Activated CD4-positive, alpha-beta T cell treated with anti-CD3 and anti-CD28 coated beads for 36 hours (primary cell): ENCODE measurements at regions not wholly inside any gene's neighbourhood (a gene's known extent, or its start where the extent isn't known, plus 50 kb on each side); places are given as distances from the start of the nearest gene placed in this dataset.

Experiments used
- ATAC-seq: fragments of 200-7000 bp; cut with Tn5 transposase; one replicate; pipeline ENCODE4 v1.10.0; 2021; ENCODE audit warnings: mild to moderate bottlenecking, moderate library complexity
- CTCF ChIA-PET: fragments of 350-600 bp; sonication (Branson Sonifier 250); formaldehyde crosslinking; loops from one replicate; lab custom pipeline; 2021; ENCODE audit warnings: antibody characterized with exemption; lab: Charles Lee
- POLR2A ChIA-PET: fragments of 350-600 bp; sonication (Branson Sonifier 250); formaldehyde crosslinking; loops from one replicate; lab custom pipeline; 2021; ENCODE audit warnings: antibody characterized with exemption, inconsistent platforms; lab: Charles Lee
- DNase-seq: peaks from one replicate; pipeline ENCODE4 v3.0.0-alpha.2; 2020
- H3K27ac Mint-ChIP-seq: one replicate; pipeline ENCODE4 v1.8.0; 2021; ENCODE audit warnings: mixed read lengths
- H3K27me3 Mint-ChIP-seq: one replicate; pipeline ENCODE4 v1.8.0; 2021; ENCODE audit warnings: mixed read lengths
- H3K36me3 Mint-ChIP-seq: one replicate; pipeline ENCODE4 v1.8.0; 2021; ENCODE audit warnings: low read depth, mixed read lengths
- H3K4me1 Mint-ChIP-seq: one replicate; pipeline ENCODE4 v1.8.0; 2021; ENCODE audit warnings: mixed read lengths
- H3K4me3 Mint-ChIP-seq: one replicate; pipeline ENCODE4 v1.8.0; 2021; ENCODE audit warnings: mild to moderate bottlenecking, moderate library complexity, mixed read lengths
- H3K9me3 Mint-ChIP-seq: one replicate; pipeline ENCODE4 v1.8.0; 2021; ENCODE audit warnings: low read depth, mixed read lengths
- intact Hi-C, 2 experiments: fragments of 100-400 bp; cut with DNase I in 1 of 2; cut with micrococcal nuclease in 1 of 2; formaldehyde crosslinking; loops; one replicate each; pipeline versions ENCODE4 v1.14.2 to v1.15.1; 2022 to 2024; cut with DNase I, micrococcal nuclease

- ChIA-PET CTCF (no interaction called here), POLR2A (no interaction called here)
- Mint-ChIP-seq H3K27me3 (no peaks in the 10 kb centered on the region), H3K4me3 (no peak overlapping the region), H3K9me3 (peaks cover 20% of the 10 kb centered on the region), H3K36me3 (no peaks in the 10 kb centered on the region), H3K4me1 (no peaks in the 10 kb centered on the region), H3K27ac (no peak overlapping the region)
- ATAC-seq (no peak), DNase-seq (no peak)
- intact Hi-C loops = no loop called here
These were observed 561.6 kb downstream of the RERGL start for GRCh38 chr12:17528394-17528793.

- intact Hi-C loops = no loop called here
- POLR2A ChIA-PET = no interaction called here
- no peak overlapping the region for H3K4me3 Mint-ChIP-seq
These were observed 563.0 kb downstream of the RERGL start for GRCh38 chr12:17527021-17527420.

GRCh38 chr12:17511369-17511768 lies 578.6 kb downstream of the RERGL start:
- Mint-ChIP-seq H3K36me3 (no peaks in the 10 kb centered on the region), H3K27me3 (no peaks in the 10 kb centered on the region), H3K27ac (no peak overlapping the region), H3K4me3 (no peak overlapping the region), H3K4me1 (no peaks in the 10 kb centered on the region), H3K9me3 (peaks cover 4% of the 10 kb centered on the region)
- ATAC-seq (no peak), DNase-seq (no peak)
- intact Hi-C loops = no loop called here
- POLR2A ChIA-PET = no interaction called here
- CTCF ChIA-PET = no interaction called here

More at GRCh38 chr12:17527021-17527420, 563.0 kb downstream of the RERGL start:
- CTCF ChIA-PET = no interaction called here
- Mint-ChIP-seq H3K27me3 (no peaks in the 10 kb centered on the region), H3K9me3 (peaks cover 17% of the 10 kb centered on the region), H3K36me3 (no peaks in the 10 kb centered on the region), H3K27ac (no peak overlapping the region), H3K4me1 (no peaks in the 10 kb centered on the region)
- ATAC-seq (no peak), DNase-seq (no peak)

- Mint-ChIP-seq H3K27me3 (no peaks in the 10 kb centered on the region), H3K36me3 (no peaks in the 10 kb centered on the region), H3K9me3 (no peaks in the 10 kb centered on the region), H3K4me1 (no peaks in the 10 kb centered on the region), H3K4me3 (no peak overlapping the region), H3K27ac (no peak overlapping the region)
- DNase-seq = no peak
- POLR2A ChIA-PET = no interaction called here
- no peak for ATAC-seq
- intact Hi-C loops = no loop called here
- CTCF ChIA-PET = interaction anchor here (1.2 to 1.9 kb wide), 2 partner anchors 9 to 10 kb away, joined by 3 to 4 read pairs; no protein-coding TSS in a partner anchor
These were observed 582.7 kb downstream of the RERGL start for GRCh38 chr12:17507336-17507735.

- Mint-ChIP-seq H3K27ac (no peak overlapping the region), H3K4me1 (no peaks in the 10 kb centered on the region), H3K27me3 (no peaks in the 10 kb centered on the region), H3K9me3 (no peaks in the 10 kb centered on the region), H3K36me3 (no peaks in the 10 kb centered on the region), H3K4me3 (no peak overlapping the region)
- DNase-seq = no peak
- ATAC-seq = no peak
- CTCF ChIA-PET = interaction anchor here (0.5 kb wide), 1 partner anchor 12 kb away, joined by 3 read pairs; no protein-coding TSS in a partner anchor
- POLR2A ChIA-PET = no interaction called here
- intact Hi-C loops = no loop called here
These were observed 586.3 kb downstream of the RERGL start for GRCh38 chr12:17503742-17504141.

- intact Hi-C loops = no loop called here
- CTCF ChIA-PET = no interaction called here
- no peaks in the 10 kb centered on the region for H3K36me3 Mint-ChIP-seq
- ATAC-seq (no peak), DNase-seq (no peak)
- no peak overlapping the region for H3K27ac Mint-ChIP-seq
- no peaks in the 10 kb centered on the region for H3K27me3 Mint-ChIP-seq
- H3K4me1 Mint-ChIP-seq = no peaks in the 10 kb centered on the region
- no peak overlapping the region for H3K4me3 Mint-ChIP-seq
- peaks cover 9% of the 10 kb centered on the region for H3K9me3 Mint-ChIP-seq
- POLR2A ChIA-PET = no interaction called here
These were observed 600.5 kb downstream of the RERGL start for GRCh38 chr12:17489452-17489851.

GRCh38 chr12:17478908-17479673 lies 610.9 kb downstream of the RERGL start:
- peaks cover 16% of the 10 kb centered on the region for H3K9me3 Mint-ChIP-seq
- ATAC-seq (no peak), DNase-seq (no peak)
- H3K36me3 Mint-ChIP-seq = no peaks in the 10 kb centered on the region
- no peaks in the 10 kb centered on the region for H3K4me1 Mint-ChIP-seq
- intact Hi-C loops = no loop called here
- no peak overlapping the region for H3K4me3 Mint-ChIP-seq
- ChIA-PET POLR2A (no interaction called here), CTCF (no interaction called here)
- H3K27ac Mint-ChIP-seq = no peak overlapping the region
- H3K27me3 Mint-ChIP-seq = no peaks in the 10 kb centered on the region

- DNase-seq (no peak), ATAC-seq (no peak)
- H3K9me3 Mint-ChIP-seq = peaks cover 10% of the 10 kb centered on the region
- H3K27me3 Mint-ChIP-seq = no peaks in the 10 kb centered on the region
- H3K4me1 Mint-ChIP-seq = no peaks in the 10 kb centered on the region
- no peak overlapping the region for H3K27ac Mint-ChIP-seq
- intact Hi-C loops = no loop called here
- POLR2A ChIA-PET = no interaction called here
- H3K36me3 Mint-ChIP-seq = no peaks in the 10 kb centered on the region
- CTCF ChIA-PET = no interaction called here
- no peak overlapping the region for H3K4me3 Mint-ChIP-seq
These were observed 619.5 kb downstream of the RERGL start for GRCh38 chr12:17470460-17470859.

GRCh38 chr12:17459214-17459613 lies 630.8 kb downstream of the RERGL start:
- intact Hi-C loops = no loop called here
- Mint-ChIP-seq H3K4me1 (no peaks in the 10 kb centered on the region), H3K27ac (no peak overlapping the region), H3K36me3 (no peaks in the 10 kb centered on the region), H3K4me3 (no peak overlapping the region), H3K27me3 (no peaks in the 10 kb centered on the region), H3K9me3 (peaks cover 9% of the 10 kb centered on the region)
- ChIA-PET CTCF (no interaction called here), POLR2A (no interaction called here)
- ATAC-seq (no peak), DNase-seq (no peak)

- intact Hi-C loops = no loop called here
- Mint-ChIP-seq H3K36me3 (no peaks in the 10 kb centered on the region), H3K27ac (no peak overlapping the region), H3K27me3 (no peaks in the 10 kb centered on the region), H3K4me1 (no peaks in the 10 kb centered on the region), H3K4me3 (no peak overlapping the region), H3K9me3 (peaks cover 9% of the 10 kb centered on the region)
- CTCF ChIA-PET = no interaction called here
- no peak for DNase-seq
- POLR2A ChIA-PET = no interaction called here
- ATAC-seq = no peak
These were observed 633.5 kb downstream of the RERGL start for GRCh38 chr12:17456486-17456885.

GRCh38 chr12:17438141-17438540 lies 651.9 kb downstream of the RERGL start:
- DNase-seq (no peak), ATAC-seq (no peak)
- ChIA-PET POLR2A (no interaction called here), CTCF (interaction anchor here (0.6 kb wide), 1 partner anchor 25 kb away, joined by 3 read pairs; no protein-coding TSS in a partner anchor)
- Mint-ChIP-seq H3K9me3 (peaks cover 6% of the 10 kb centered on the region), H3K4me1 (no peaks in the 10 kb centered on the region), H3K36me3 (no peaks in the 10 kb centered on the region), H3K27me3 (no peaks in the 10 kb centered on the region), H3K27ac (no peak overlapping the region), H3K4me3 (no peak overlapping the region)
- intact Hi-C loops = no loop called here

GRCh38 chr12:17416748-17417147 lies 673.2 kb downstream of the RERGL start:
- intact Hi-C loops = no loop called here
- Mint-ChIP-seq H3K27me3 (no peaks in the 10 kb centered on the region), H3K9me3 (peaks cover 5% of the 10 kb centered on the region), H3K4me1 (no peaks in the 10 kb centered on the region), H3K27ac (no peak overlapping the region), H3K4me3 (no peak overlapping the region), H3K36me3 (no peaks in the 10 kb centered on the region)
- no peak for DNase-seq
- ChIA-PET CTCF (no interaction called here), POLR2A (no interaction called here)
- ATAC-seq = no peak
